NCI-H2107 treated with DMSO at 0.1 percent for 48 hours (cell line): ENCODE measurements at regions not wholly inside any gene's neighbourhood (a gene's known extent, or its start where the extent isn't known, plus 50 kb on each side); places are given as distances from the start of the nearest gene placed in this dataset.

Experiments
- DNase-seq: peaks from one replicate; lab custom pipeline; 2025; ENCODE audit not compliant: unreplicated experiment; lab: John Stamatoyannopoulos, UW

DNA sequence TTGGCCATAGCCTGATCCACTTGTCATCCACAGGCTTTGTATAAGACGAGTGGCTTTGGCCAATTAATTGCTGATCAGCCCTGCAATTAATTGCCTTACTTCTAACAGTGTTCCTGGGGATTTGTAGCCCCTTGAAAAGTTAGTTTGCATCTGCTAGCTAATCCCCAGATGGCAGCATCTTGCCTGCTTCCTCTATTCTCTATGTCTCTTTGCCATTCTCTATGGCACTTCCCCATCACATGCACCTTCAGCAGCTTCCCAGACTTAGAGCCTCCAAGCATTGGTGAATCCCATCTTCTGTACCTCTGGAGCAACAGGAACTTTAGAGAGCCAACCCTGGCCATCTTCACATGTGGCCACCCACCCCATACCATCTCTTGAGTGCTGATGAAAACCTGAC lies 197.0 kb upstream of the DMAC1 start:
- no peak for DNase-seq

DNA sequence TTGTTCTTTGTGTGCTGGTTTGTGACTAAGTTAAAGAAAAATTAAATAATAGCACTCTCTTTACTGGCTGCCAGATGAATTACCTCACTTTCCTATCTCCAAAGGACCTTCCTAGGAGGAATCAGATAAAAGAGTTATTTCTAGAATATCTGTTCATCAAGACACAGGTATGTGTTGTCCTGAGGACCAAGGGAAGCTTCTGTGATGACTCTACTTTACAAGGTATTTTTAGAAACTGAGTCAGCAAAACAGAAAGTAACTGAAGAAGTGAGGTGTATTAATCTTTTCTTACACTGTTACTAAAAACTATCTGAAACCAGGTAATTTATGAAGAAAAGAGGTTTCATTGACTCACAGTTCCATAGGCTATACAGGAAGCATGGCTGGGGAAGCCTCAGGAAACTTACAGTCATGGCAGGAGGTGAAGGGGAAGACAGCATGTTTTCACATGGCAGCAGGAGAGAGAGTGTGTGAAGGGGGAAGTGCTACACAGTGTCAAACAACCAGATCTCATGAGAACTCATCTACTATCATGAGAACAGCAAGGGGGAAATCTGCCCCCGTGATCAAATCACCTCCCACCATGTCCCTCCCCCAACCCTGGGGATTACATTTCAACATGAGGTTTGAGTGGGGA lies 189.2 kb upstream of the DMAC1 start:
- DNase-seq, result no peak

DNA sequence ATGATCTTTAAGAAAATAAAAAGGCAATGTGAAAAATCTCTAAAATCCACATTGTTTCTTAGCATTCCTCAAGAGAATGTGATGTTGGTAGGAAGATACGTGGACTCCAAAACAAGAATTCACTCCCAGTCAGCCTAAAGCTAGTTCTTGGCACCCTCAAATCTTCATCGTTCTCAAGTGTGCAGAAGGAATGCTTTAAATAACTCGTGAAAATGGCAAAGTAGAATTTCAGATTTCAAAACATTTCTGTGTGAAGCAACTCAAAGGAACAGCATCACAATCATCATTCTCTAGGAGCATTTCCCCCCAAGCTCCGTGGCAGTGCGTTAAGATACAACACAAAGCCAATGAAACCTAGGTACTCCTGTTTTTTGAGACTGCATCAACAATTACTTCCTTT lies 185.1 kb upstream of the DMAC1 start:
- DNase-seq, result no peak

DNA sequence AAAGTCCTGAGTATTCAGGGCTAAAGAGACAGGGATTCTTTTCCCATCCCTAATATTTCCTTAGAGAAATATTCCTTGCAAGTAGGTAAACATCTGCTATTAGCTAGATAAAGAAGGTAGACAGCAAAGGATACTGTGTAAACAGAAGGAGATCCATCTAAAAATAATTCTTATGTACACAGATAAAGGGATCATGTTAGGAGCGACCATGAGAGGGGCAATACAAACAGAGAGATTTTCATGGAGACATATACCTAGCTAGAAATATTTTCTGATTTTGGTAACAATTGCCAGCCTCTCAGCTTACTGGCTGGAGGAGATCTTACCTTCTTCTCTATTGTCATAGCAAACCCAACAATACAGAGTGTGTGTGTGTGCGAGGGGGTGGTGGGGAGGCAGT lies 184.6 kb upstream of the DMAC1 start:
- no peak for DNase-seq

DNA sequence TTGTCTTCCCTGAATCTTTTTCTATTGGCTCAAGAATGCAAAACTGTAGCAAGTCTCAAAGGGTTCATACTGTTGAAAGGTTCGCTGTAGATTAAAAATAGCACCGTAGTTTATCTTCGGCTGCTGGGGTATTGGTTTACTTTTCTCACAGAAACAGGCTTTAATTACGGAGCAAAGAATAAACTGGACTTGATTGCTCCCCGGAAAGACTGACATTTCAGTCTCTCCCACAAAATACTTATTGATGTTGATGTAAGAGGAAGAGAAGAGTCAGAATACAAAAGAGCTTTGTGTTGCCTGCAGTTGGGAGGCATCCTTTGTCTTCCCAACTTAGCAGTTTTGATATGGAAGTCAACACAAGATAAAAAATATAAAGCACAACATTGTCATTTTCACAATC lies 183.9 kb upstream of the DMAC1 start:
- no peak for DNase-seq

DNA sequence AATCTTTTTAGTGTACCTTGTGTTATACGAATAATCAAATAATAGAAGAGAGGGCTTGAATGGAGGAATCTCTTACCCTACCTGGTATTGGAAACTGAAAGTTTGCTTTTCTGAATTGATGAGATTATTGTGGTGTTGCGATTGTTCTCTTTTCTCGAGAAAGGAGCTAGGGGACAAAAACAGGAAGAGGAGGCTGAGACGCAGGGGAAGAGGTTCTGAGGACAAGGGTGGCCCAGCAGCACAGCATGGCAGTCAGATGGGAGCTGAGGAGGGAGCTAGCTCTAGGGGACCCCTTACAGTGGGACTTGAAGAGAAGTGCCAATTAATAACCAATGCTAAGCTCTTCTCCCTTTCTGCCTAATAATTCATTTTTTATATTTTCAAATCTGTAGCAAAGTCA lies 183.3 kb upstream of the DMAC1 start:
- no peak for DNase-seq

DNA sequence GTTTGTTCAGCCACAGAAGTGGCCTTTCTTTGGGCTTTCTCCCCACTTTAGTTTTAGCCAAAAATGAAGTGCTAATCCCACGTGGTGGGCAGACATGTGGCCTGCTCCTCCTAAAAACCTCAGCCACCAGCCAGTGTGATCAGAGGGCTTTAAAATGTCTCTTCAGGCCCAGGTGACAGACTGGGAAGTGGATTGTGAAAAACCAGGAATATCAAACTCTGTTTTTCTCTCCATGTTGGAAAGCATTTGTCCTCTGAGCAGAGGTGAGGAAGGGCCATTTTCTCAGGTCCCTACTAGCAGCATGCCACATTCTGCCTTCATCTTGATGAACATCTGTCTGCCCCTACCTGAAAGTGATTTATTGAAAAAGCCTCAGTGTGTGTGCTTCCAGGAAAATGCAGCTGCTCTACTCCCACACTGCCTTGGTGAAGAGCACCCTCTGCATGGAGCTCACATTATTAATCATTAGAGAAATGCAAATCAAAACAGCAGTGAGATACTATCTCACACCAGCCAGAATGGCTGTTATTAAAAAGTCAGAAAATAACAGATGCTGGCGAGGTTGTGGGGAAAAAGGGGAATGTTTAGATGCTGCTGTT lies 181.2 kb upstream of the DMAC1 start:
- no peak for DNase-seq

DNA sequence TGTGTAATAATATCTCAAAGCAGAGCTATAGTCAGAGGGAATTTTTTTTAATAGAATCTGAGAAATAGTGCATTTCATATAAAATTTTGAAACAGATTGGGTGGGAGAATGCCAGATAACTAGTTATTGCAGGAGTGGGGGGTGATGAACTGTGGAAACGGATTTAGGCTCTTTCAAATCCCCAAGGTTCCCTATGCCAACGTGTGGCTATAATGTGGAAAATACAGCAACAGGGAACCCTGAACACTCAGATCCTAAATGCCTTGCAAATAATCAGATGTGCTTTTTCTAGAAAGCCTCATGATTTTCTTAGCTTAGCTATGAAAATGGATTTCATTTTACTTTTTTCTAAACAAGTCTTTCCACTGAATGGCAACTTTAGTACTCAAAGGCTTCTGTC lies 180.5 kb upstream of the DMAC1 start:
- no peak for DNase-seq

DNA sequence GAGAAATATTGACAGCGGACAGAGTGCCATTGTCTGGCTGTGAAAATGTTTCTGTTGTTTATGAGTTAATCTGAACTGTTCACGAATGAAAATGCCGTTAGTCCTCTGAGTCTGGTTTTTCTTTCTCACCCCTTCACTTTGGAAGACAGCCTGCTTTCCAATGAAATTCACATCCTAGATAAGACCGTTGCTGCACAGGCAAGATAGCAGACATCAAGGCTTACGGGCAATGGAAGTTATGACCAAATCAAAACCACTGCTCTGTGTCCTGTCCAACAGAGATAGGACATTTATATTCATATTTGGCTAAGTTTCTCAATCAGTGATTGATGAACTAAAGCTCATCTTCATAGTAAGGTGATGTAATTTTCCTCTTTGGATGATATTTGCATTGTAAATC lies 180.0 kb upstream of the DMAC1 start:
- DNase-seq, result no peak

DNA sequence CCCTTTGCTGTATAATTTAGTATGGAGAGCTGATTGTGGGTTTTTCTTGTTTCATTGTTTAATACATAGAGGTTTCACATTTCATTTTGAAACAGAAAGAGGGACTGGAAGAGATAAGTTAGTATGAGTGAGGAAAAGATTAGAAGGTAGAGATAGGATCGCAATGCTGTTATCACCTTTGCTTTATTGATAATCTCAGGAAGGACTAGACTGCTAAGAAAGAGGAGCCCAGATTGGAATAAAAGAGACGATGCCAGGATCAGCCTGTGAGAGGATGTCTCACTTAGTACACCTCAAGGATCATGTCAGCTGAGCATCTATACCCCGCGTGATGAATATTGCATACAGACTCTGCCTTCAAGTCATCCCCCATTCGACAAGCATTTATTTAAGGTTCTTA lies 178.0 kb upstream of the DMAC1 start:
- DNase-seq, result peak; percentile 33

DNA sequence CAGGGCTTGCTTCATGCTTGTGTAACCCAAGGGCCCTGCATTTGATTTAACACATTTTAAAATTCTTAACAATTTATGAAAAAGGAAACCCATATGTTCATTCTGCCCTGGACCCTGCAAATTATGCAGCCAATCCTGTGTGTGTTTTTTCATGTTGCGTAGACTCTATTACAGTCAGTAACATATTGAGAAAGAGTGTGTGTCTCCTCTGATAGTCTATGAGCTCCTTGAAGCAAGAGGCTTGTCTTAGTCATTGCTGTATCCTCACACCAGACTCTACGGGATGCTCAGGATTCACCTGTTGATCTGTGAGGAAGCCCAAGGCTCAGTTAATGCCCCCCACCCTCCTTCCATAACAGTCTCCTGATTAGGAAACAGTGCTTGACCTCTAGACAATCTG lies 177.3 kb upstream of the DMAC1 start:
- no peak for DNase-seq

DNA sequence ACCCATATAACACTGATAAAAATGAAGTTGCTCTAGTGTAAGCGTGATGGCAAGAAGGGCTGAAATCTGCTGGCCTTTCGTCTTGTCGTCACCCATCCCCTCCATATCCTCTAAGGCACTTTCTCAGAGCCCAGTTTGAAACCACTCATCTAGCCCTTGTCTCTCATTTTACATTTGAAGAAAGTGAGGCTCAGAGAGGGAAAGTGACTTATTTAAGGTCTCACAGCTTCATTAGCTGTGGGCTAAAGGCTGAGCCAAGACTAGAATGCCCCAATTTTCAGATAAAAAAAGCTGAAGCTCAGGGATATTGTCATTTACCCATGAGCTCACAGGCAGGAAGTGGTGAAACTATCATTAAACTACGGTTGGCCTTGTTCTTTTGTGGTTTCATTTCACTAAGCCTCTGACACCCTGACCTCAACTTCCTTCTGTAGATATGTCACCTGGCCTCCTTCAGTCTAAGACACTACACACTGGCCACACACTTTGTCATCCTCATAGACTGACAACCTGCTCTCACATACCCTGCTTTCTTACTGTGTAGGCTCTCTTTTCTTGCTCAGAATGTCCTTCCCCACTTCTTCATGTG lies 176.7 kb upstream of the DMAC1 start:
- DNase-seq, result no peak

DNA sequence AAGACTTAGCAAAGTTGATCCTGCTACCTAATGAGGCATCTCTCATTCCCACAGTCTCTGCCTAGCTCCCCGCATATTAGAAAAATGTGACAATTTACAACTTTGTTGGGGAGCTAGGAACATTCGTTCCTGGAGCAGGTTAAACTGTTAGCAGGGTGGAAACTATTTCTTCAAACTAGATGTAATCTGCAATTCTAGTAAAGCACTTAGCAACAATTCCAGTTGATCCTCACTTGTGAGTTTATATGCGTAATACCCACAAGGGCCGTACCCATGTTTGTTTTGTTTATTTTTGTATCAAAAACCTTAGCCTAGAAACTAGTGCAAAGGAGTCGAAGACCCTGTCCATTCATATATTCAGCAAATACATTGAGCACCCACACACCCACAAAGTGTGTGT lies 175.8 kb upstream of the DMAC1 start:
- no peak for DNase-seq

DNA sequence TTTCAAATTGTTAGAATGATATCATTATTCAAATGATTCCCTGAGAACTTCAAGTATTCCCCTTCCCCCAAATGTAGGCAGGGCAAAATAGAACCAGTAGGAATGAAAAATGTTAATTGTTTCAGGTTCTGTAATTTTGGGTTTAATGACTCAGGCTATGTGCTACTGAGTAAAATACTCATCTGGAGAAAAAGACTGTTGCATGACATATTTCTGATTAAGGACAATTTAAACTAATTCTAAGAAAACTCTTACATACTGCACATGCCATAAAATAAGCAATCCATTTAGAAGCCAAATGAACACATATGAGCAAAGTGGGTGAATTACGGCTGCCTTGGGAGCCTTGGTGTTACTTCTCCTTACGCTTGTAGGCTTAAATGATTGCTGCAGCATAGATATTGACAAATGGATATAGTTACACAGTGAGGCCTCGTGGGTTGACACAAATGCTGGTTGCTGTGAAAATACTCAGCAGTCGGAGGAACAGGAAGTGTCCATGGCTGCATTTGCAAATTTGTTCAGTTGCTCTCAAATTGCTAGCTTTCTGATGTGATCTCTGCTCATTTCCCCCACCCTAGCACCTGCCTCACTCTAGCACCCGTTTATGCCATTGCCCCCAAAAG lies 174.9 kb upstream of the DMAC1 start:
- DNase-seq, result peak; percentile 29

DNA sequence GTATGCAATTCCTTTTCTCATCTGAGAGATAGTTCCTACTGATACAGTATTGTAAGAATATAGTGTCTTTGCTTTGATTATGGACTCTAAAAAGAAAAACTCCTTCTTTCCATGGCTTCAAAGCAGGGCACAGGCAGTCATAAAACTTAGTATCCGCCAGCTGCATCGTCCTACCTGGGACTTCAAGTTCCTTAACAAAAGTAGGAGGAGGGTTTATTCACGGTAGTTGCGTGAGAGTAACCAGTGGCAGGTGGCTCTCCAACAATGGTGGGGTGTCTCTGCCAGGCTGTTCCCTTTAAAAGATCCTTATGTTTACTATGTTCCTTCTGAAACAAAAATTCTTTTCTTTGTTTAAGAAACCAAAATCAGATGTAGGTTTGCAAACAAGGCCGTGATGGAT lies 173.5 kb upstream of the DMAC1 start:
- peak; percentile 49 for DNase-seq

DNA sequence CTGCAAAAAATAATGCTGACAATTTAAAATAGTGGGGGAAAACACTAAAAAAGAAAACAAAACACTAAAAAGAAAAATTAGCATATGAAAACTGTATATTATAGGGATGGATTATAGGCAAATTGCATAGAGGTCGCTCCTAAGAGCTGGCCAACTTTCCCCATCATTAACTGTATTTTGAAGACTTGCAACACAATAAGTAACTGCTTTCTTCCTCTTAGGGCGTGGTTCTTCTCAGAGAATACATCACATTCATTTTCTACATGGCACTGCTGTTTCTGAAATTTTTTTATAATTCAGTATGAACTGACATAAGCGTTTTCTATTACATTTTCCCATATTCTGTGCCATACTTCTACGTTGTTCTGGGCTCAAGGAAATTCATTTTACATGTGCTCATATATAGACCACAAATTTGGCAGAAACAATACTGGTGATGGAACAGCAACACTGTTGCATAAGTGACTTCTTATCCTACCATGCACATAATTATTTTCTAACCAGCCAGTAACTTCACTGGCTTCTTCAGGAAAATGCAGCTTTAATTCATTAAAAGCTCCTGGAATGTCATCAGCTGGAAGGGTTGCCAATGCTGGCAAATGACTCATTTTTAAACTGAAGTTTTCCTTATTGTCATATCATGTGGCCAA lies 171.2 kb upstream of the DMAC1 start:
- DNase-seq, result no peak

DNA sequence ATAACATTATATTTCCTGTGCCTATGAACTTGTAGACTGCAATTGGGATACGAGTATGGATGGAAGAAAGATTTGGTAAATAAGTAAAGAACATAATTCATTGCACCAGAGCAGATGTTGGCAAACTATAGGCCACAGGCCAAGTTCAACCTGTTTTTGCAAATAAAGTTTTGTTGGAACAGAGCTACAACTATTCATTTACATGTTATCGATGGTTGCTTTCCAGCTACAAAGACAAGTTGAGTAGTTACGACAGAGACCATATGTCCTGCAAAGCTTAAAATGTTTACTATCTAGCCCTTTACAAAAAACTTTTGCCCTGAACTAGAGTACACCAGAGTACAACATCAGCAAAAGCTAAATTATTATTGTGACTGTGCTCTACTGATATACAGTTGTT lies 169.1 kb upstream of the DMAC1 start:
- no peak for DNase-seq

DNA sequence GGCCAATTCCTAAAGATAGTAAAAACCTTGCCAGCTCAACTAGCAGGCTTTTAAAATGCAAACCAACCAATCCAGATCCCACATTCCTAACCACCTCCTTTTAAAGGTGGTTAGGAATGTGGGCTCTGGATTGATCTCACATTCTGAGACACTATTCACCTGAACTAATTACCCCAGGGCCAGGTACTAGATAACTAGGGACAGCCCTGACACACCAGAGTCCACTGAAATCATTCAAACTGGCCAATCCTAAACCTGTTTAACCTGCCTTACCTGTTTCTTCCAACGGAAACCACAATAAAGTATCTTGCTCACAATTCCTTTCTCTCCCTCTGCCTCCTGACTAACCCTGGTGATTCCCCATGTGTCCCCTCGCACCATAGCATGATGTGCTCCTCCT lies 168.3 kb upstream of the DMAC1 start:
- no peak for DNase-seq

DNA sequence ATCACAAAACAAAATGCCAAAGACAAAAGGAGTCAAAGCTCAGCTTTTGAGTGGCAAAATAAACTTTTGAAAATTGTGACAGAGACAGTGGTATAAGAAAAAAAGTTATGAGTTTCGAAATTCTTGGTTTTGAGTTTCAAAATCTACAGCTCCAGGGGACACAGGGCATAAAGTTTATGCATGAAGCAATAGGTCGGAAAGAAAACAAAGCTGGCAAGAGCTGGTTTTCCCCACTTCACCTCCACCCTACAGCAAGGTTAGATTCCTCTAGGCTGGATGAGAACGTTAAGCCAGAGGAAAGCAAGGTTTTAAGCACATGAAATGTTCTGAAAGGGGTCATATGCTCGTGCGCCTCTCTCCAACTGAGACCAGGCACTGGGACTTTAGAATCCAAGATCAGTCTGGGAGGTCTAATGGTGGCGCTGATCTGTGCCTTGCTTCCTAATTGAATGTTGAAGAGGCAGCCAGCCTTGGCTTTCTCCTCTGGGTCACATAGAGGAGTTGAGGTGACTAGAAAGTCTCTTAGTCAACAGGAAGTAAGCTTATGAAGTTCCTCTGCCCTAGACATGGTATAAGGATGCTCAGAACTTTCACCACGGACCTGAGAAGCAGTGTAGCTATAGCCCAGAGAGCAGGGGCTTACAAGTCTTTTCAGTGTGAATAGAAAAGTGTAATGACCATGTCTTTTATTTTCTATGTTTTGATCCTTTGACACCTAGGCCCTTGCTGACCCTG lies 167.7 kb upstream of the DMAC1 start:
- no peak for DNase-seq

DNA sequence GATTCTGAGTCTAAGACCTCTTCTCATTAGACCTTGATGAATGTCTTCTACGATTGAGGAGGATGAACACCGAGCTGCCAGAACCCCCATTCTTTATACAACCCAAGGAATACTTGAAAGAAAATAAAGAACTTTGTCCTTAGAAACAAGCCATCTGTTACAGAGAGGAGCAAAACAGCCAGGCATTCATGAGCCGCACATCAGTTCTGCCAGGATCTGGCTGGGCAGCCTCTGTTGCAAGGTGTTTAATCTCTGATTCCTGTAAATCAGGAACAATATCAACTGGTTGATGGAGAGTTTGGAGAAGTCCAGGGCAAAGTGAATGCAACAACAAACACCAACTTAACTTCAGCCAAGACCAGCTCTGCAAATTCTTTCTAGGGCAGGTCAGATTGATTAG lies 165.5 kb upstream of the DMAC1 start:
- no peak for DNase-seq

DNA sequence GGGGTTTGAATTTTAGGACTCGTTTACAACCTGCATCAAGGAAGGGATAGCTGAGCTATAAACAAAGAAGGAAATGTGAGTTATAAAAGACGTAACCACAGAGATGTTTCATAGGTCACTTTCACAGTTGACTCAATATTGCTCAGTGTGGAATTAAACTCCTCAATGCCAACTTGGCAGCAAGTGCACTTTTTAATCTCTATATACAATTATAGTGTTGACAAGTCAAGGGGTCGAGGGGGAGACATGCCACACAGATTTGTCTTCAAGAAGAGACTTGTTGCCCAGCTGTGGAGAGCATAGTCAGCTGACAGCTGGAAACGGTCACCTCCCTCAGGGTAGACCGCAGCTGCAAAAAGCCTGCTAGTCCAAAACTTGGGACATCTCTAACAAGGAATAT lies 163.4 kb upstream of the DMAC1 start:
- DNase-seq, result no peak
